ENCODE measurements at regions not wholly inside any gene's neighbourhood (a gene's known extent, or its start where the extent isn't known, plus 50 kb on each side); places are given as distances from the start of the nearest gene placed in this dataset.

DNA sequence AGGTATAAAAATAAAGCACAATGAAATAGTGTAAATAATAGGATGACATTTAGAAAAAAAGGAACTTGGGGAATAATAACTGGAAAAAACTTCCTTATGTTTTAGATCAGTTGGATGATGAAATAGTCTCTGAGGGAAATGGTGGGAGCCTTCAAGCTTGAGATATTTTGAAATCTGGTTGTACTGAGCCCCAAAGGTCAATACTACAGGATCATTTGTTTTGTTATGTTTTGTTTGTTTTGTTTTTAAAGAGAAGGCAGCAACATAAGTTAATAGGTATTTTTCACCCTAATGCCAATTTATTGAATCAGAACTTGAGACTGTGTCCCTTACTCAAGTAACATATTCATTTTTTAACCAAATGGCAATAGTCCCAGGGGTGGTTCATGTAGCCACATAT, 393.1 kb downstream of the ETS1 start:
- no TSS peak for BruUV-seq (replicated peaks)
- intact Hi-C loops (cut with micrococcal nuclease) (loop anchor here (2.0 to 5.0 kb wide), 2 partner anchors 263 to 355 kb away; no protein-coding TSS in a partner anchor), dilution Hi-C loops (cut with MboI; ENCODE audit: extremely low pct_ligation_motif_present, low sequenced_read_pairs) (no loop called here)
- CTCF ChIA-PET, result interaction anchor here (0.6 to 2.6 kb wide), 7 partner anchors 14 to 636 kb away, joined by 3 to 9 read pairs (median 5); no protein-coding TSS in a partner anchor
- H2AFZ ChIP-seq (ENCODE audit: low read depth, low read length), result no peak overlapping the region
- H3K4me1 ChIP-seq (ENCODE audit: control insufficient read depth, extremely low read depth, insufficient read depth, low read length), result peaks cover 12% of the 10 kb centered on the region
- H3K4me2 ChIP-seq (ENCODE audit: insufficient read depth, low read length), result no peak overlapping the region
- no peak overlapping the region for H3K27ac ChIP-seq (ENCODE audit: insufficient read depth, low read depth, low read length)
- H3K4me3 ChIP-seq (replicated peaks in 1 of 3; ENCODE audit: insufficient read depth in 1 of 3, low read depth in 1 of 3, low read length in 3 of 3), result no peak overlapping the region
- DNase-seq (ENCODE audit: low read depth, low spot score) (peak; percentile 21), FAIRE-seq (no peak)
- no peaks in the 10 kb centered on the region for H3K36me3 ChIP-seq (ENCODE audit: control insufficient read depth in 2 of 2, extremely low read depth in 1 of 2, insufficient read depth in 2 of 2, low read length in 2 of 2)
- no peaks in the 10 kb centered on the region for H3K27me3 ChIP-seq (ENCODE audit: control insufficient read depth in 2 of 2, insufficient read depth in 2 of 2, low read length in 2 of 2)
- H3K9me3 ChIP-seq (replicated peaks; ENCODE audit: control insufficient read depth, insufficient read depth, low read length), result no peaks in the 10 kb centered on the region
- H3K9me1 ChIP-seq (replicated peaks; ENCODE audit: control insufficient read depth, extremely low read depth, insufficient read depth, low read length), result no peaks in the 10 kb centered on the region
- POLR2A ChIA-PET, result no interaction called here
- no peak overlapping the region for H3K9ac ChIP-seq (replicated peaks; ENCODE audit: extremely low read depth, insufficient read depth, low read length)
- H3K79me2 ChIP-seq (ENCODE audit: control insufficient read depth, insufficient read depth, low read length), result no peaks in the 10 kb centered on the region
- no peak for TF ChIP-seq POLR2AphosphoS5 (IDR thresholded peaks at IDR 0.05; ENCODE audit: insufficient read depth, low read depth, low read length)
- TF ChIP-seq, protein P1, sequence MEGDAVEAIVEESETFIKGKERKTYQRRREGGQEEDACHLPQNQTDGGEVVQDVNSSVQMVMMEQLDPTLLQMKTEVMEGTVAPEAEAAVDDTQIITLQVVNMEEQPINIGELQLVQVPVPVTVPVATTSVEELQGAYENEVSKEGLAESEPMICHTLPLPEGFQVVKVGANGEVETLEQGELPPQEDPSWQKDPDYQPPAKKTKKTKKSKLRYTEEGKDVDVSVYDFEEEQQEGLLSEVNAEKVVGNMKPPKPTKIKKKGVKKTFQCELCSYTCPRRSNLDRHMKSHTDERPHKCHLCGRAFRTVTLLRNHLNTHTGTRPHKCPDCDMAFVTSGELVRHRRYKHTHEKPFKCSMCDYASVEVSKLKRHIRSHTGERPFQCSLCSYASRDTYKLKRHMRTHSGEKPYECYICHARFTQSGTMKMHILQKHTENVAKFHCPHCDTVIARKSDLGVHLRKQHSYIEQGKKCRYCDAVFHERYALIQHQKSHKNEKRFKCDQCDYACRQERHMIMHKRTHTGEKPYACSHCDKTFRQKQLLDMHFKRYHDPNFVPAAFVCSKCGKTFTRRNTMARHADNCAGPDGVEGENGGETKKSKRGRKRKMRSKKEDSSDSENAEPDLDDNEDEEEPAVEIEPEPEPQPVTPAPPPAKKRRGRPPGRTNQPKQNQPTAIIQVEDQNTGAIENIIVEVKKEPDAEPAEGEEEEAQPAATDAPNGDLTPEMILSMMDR (IDR thresholded peaks at IDR 0.05; ENCODE audit: extremely low read depth in 1 of 2, insufficient read depth in 1 of 2, low read depth in 1 of 2, low read length in 2 of 2), result no peak
- TF ChIP-seq, protein P2, sequence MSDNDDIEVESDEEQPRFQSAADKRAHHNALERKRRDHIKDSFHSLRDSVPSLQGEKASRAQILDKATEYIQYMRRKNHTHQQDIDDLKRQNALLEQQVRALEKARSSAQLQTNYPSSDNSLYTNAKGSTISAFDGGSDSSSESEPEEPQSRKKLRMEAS (IDR thresholded peaks at IDR 0.05; ENCODE audit: insufficient read depth, insufficient read length), result no peak
- TF ChIP-seq JUN (IDR thresholded peaks at IDR 0.05; ENCODE audit: borderline replicate concordance, insufficient read depth, insufficient read length, low read depth), result no peak
- no peak for TF ChIP-seq GATA2 (IDR thresholded peaks at IDR 0.05; ENCODE audit: insufficient read depth, insufficient read length, low read depth, low read length)
- TF ChIP-seq MYC (IDR thresholded peaks at IDR 0.05; ENCODE audit: low read depth, low read length), result no peak
- TF ChIP-seq FOS (IDR thresholded peaks at IDR 0.05; ENCODE audit: borderline replicate concordance, insufficient read depth, low read length), result no peak
- no peak for TF ChIP-seq EZH2 (IDR thresholded peaks at IDR 0.05; ENCODE audit: borderline replicate concordance, low read depth, low read length, severe bottlenecking)
- TF ChIP-seq POLR2A (IDR thresholded peaks at IDR 0.05; ENCODE audit: low read depth, low read length), result no peak
- H4K20me1 ChIP-seq (replicated peaks; ENCODE audit: control insufficient read depth, extremely low read depth, insufficient read depth, low read length), result no peaks in the 10 kb centered on the region

Measured in endothelial cell of umbilical vein (primary cell).